GM10248 (cell line): ENCODE measurements at regions not wholly inside any gene's neighbourhood (a gene's known extent, or its start where the extent isn't known, plus 50 kb on each side); places are given as distances from the start of the nearest gene placed in this dataset.

Experiments used
- CTCF ChIA-PET: fragments of 300-600 bp; sonication (Branson Sonifier 250); formaldehyde crosslinking; extraction: SDS; loops from one replicate; lab custom pipeline; 2021; ENCODE audit warnings: antibody characterized with exemption; lab: Yijun Ruan, JAX
- POLR2A ChIA-PET: fragments of 350-650 bp; sonication (Branson Sonifier 250); formaldehyde crosslinking; extraction: SDS; loops from one replicate; lab custom pipeline; 2020; ENCODE audit warnings: antibody characterized with exemption; lab: Yijun Ruan, JAX
- DNase-seq: peaks from one replicate; pipeline ENCODE4 v3.0.0; 2012; ENCODE audit errors: extremely low spot score
- TF ChIP-seq, protein P1 (sequence below): IDR thresholded peaks from 2 replicates; pipeline ENCODE4 v1.5.1; 2012; ENCODE audit warnings: mild to moderate bottlenecking, low read depth; ENCODE audit errors: extremely low read depth, missing control alignments, control extremely low read depth

DNA sequence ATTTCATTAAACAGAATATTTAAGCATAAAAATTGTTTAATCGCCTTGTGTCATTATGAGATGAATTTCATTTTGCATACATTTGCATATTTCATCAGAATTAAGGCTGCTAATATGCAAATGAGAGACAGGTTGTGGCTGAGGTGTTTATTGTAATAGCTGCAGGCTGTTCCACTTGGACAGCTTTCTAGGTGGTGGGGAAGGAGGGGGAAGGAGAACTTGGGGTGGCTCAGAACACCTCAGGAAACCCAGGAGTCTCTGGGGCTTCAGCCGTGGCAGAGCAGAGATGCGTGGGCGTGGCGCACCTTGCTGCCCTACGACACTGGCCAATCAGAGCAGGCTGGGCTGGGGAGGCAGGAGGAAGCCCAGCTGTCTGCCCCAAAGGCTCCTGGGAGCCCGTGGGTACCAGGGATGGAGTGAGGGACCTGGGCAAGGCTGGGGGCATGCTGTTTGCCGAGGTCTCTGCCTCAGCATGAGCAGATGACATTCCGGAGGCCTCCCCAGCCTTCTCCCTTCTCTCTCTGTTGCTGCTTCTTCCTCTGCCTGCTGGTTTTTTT lies 542.9 kb downstream of the MN1 start:
- ChIA-PET POLR2A (no interaction called here), CTCF (no interaction called here)
- TF ChIP-seq, protein P1, sequence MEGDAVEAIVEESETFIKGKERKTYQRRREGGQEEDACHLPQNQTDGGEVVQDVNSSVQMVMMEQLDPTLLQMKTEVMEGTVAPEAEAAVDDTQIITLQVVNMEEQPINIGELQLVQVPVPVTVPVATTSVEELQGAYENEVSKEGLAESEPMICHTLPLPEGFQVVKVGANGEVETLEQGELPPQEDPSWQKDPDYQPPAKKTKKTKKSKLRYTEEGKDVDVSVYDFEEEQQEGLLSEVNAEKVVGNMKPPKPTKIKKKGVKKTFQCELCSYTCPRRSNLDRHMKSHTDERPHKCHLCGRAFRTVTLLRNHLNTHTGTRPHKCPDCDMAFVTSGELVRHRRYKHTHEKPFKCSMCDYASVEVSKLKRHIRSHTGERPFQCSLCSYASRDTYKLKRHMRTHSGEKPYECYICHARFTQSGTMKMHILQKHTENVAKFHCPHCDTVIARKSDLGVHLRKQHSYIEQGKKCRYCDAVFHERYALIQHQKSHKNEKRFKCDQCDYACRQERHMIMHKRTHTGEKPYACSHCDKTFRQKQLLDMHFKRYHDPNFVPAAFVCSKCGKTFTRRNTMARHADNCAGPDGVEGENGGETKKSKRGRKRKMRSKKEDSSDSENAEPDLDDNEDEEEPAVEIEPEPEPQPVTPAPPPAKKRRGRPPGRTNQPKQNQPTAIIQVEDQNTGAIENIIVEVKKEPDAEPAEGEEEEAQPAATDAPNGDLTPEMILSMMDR: no peak
- DNase-seq: no peak

DNA sequence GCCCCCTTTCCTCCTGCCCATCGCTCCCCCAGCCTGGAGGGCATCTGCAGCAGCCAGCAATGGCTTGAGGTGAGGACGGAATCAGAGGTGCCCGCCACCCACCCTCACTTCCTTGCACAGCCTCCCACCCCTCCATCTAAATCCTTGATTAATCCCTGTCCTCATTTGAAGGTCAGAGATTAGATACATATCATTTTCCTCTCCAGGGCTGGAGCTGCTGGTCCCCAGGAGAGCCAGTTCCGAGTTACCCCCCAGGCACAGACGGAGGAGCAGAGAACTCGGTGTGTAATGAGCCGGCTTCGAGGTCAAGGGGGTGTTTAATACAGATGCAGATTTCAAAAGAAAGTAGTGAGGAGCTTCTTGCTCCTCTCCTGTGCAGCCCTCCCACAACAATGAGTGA lies 542.1 kb downstream of the MN1 start:
- ChIA-PET POLR2A (no interaction called here), CTCF (no interaction called here)
- TF ChIP-seq, protein P1: no peak
- no peak for DNase-seq

DNA sequence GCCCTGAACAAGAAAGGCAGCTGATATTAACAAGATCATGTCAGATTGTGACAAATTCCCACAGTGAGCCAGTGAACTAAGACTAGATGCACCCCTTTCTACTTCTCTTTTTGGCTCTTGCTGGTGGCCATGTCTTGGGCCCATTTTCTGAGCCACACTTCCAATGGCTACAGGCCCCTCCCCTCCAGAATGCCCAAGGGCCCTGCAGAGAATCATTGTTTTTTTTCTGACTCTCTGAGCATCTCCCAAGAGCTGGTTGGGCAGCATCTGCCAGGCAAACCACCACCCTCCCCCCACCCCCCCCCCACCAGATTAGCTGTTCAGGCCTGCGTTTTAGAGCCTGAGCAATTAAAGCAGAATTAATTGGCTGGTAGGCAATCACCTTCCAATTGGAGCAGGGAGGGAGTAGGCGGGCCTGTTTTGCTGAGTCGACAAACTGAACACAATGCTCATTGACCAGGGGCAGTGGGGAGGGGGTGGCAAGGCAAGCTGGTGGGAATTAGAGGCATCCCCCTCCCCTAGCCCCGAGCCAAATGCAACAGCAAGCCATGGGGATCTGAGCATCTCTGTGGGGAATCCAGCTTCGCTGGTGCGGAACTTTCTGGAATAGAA lies 541.4 kb downstream of the MN1 start:
- no peak for DNase-seq
- ChIA-PET CTCF (no interaction called here), POLR2A (no interaction called here)
- TF ChIP-seq, protein P1: no peak

DNA sequence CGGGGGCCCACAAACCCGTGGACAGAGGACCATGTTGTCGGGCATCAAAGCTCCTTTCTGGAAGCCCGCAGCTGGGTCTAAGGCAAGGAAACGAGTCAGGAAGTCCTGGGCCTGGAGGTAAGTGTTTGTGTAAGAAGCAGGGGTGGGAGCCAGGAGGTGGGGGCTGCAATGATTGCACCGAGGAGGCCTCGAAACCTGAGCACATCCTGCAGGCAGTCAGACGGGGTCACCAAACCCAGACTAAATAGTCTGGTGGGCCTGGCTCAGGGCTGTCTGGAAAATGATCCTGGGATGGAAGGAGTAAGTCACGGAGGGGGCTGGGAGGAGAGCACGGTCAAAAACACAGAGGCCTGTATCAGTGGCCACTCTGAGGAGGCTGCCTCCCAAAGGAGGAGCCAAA lies 539.2 kb downstream of the MN1 start:
- TF ChIP-seq, protein P1: no peak
- DNase-seq: no peak
- ChIA-PET POLR2A (no interaction called here), CTCF (interaction anchor here (1.0 to 1.2 kb wide), 2 partner anchors 10 kb away, joined by 3 read pairs; no protein-coding TSS in a partner anchor)

DNA sequence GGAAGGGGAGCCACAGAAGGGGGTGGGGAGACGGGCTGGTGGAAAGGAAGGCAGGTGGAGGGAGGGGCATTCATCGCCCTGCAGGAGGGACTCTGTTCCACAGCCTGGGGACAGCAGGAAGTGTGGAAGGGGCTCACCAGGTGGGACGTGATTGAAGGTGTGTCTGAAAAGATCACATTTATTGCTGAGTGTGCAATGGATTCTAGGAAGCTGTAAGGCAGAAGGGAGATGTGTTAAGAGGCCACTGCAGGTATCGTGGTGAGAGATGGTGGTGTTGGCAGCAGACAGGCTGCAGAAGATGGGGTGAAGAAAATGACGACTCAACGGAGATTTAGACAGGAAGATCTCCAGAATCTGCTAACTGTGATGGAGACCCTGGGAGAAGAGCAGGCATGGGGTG lies 537.4 kb downstream of the MN1 start:
- no peak for DNase-seq
- POLR2A ChIA-PET: no interaction called here
- TF ChIP-seq, protein P1: no peak
- CTCF ChIA-PET: no interaction called here

DNA sequence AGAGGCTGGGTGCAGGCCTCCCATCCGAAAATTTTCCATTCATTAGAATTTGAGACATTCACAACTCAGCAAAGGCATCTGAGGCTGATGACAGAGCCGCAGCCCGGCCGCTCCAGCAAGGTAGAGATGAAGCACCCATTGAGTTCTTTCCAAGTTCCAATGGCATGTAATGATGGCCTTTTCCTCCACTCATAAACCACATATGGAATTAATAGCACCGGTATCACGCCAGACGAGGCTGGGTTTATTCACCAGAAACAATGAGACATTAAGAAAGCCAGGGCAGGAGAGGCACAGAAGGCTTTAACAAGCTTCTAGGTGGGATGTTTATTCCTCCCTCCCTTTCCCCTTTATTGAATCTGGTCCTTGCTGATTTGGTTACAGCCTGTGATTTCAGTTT lies 534.4 kb downstream of the MN1 start:
- CTCF ChIA-PET: no interaction called here
- POLR2A ChIA-PET: no interaction called here
- TF ChIP-seq, protein P1: no peak
- no peak for DNase-seq
